HEK293 (cell line): ENCODE measurements at regions not wholly inside any gene's neighbourhood (a gene's known extent, or its start where the extent isn't known, plus 50 kb on each side); places are given as distances from the start of the nearest gene placed in this dataset.

Experiments
- CTCF ChIA-PET: fragments of 350-600 bp; formaldehyde crosslinking; extraction: SDS; loops from one replicate; lab custom pipeline; 2021; ENCODE audit warnings: antibody characterized with exemption; lab: Yijun Ruan, JAX
- POLR2A ChIA-PET: fragments of 300-600 bp; formaldehyde crosslinking; extraction: SDS; loops from one replicate; lab custom pipeline; 2020; ENCODE audit warnings: antibody characterized with exemption, inconsistent platforms; lab: Yijun Ruan, JAX
- H3K27ac ChIP-seq: fragments of 200-500 bp; sonication (Bioruptor generic); 2 replicates; pipeline ENCODE4 v1.5.1; 2014; ENCODE audit warnings: low read depth, low read length, control low read depth, inconsistent platforms; ENCODE audit errors: extremely low read depth
- H3K36me3 ChIP-seq, 2 experiments: fragments of 200-500 bp in 1 of 2; sonication (Bioruptor generic) in 1 of 2; 1 replicate in 1 of 2; 2 replicates in 1 of 2; pipeline ENCODE4 v1.5.1; 2014 to 2017; ENCODE audit warnings: inconsistent platforms in 2 of 2, low read length in 2 of 2; ENCODE audit not compliant: control insufficient read depth in 2 of 2, insufficient read depth in 1 of 2
- H3K4me1 ChIP-seq: fragments of 200-500 bp; sonication (Bioruptor generic); 2 replicates; pipeline ENCODE4 v1.5.1; 2014; ENCODE audit warnings: mild to moderate bottlenecking, low read length, inconsistent platforms; ENCODE audit not compliant: control insufficient read depth, insufficient read depth
- H3K4me3 ChIP-seq: 2 replicates; pipeline ENCODE4 v1.5.1; 2011; ENCODE audit warnings: low read depth, mild to moderate bottlenecking, control low read depth, low read length, moderate library complexity
- H3K9me3 ChIP-seq: fragments of 200-500 bp; sonication (Bioruptor generic); 2 replicates; pipeline ENCODE4 v1.5.1; 2014; ENCODE audit warnings: low read depth, low read length, inconsistent platforms; ENCODE audit not compliant: control insufficient read depth, insufficient read depth
- GFI1B ChIP-seq: fragments of 450-650 bp; formaldehyde crosslinking; IDR thresholded peaks from 2 replicates; pipeline ENCODE4 v1.5.1; 2016; ENCODE audit warnings: missing biosample characterization, missing genetic modification characterization
- HOXA7 ChIP-seq: sonication (generic); formaldehyde crosslinking; IDR thresholded peaks from 2 replicates; pipeline ENCODE4 v1.8.1; 2022; ENCODE audit warnings: missing genetic modification reagents, borderline replicate concordance
- MYNN ChIP-seq: fragments of 450-650 bp; formaldehyde crosslinking; IDR thresholded peaks from 2 replicates; pipeline ENCODE4 v1.5.1; 2016; ENCODE audit warnings: missing biosample characterization, missing genetic modification characterization, borderline replicate concordance
- OSR2 ChIP-seq: fragments of 450-650 bp; formaldehyde crosslinking; IDR thresholded peaks from 2 replicates; pipeline ENCODE4 v1.5.1; 2016; ENCODE audit warnings: missing biosample characterization, missing genetic modification characterization
- ZBTB8A ChIP-seq: fragments of 450-650 bp; formaldehyde crosslinking; IDR thresholded peaks from 2 replicates; pipeline ENCODE4 v1.5.1; 2016; ENCODE audit warnings: missing biosample characterization, missing genetic modification characterization
- ZNF114 ChIP-seq: fragments of 450-650 bp; formaldehyde crosslinking; IDR thresholded peaks from 2 replicates; pipeline ENCODE4 v1.5.0; 2017; ENCODE audit warnings: missing biosample characterization, missing genetic modification characterization
- ZNF146 ChIP-seq: fragments of 450-650 bp; formaldehyde crosslinking; IDR thresholded peaks from 2 replicates; pipeline ENCODE4 v1.5.1; 2016; ENCODE audit warnings: missing biosample characterization, missing genetic modification characterization
- ZNF148 ChIP-seq: fragments of 450-650 bp; formaldehyde crosslinking; IDR thresholded peaks from 2 replicates; pipeline ENCODE4 v1.5.0; 2017; ENCODE audit warnings: missing biosample characterization, missing genetic modification characterization, borderline replicate concordance
- ZNF214 ChIP-seq: fragments of 450-650 bp; formaldehyde crosslinking; IDR thresholded peaks from 2 replicates; pipeline ENCODE4 v1.5.1; 2017; ENCODE audit warnings: missing biosample characterization, mild to moderate bottlenecking, missing genetic modification characterization, borderline replicate concordance
- ZNF24 ChIP-seq: fragments of 450-650 bp; formaldehyde crosslinking; IDR thresholded peaks from 2 replicates; pipeline ENCODE4 v1.5.1; 2016; ENCODE audit warnings: missing biosample characterization, missing genetic modification characterization
- ZNF280C ChIP-seq: fragments of 450-650 bp; formaldehyde crosslinking; IDR thresholded peaks from 2 replicates; pipeline ENCODE4 v1.5.1; 2016; ENCODE audit warnings: missing biosample characterization, missing genetic modification characterization
- ZNF302 ChIP-seq: fragments of 450-650 bp; formaldehyde crosslinking; IDR thresholded peaks from 2 replicates; pipeline ENCODE4 v1.5.1; 2016; ENCODE audit warnings: missing biosample characterization, missing genetic modification characterization, low read depth
- ZNF341 ChIP-seq: fragments of 450-650 bp; formaldehyde crosslinking; IDR thresholded peaks from 2 replicates; pipeline ENCODE4; 2016; ENCODE audit warnings: low read depth, missing biosample characterization, missing genetic modification characterization
- ZNF404 ChIP-seq: fragments of 450-650 bp; formaldehyde crosslinking; IDR thresholded peaks from 2 replicates; pipeline ENCODE4 v1.5.1; 2017; ENCODE audit warnings: missing biosample characterization, missing genetic modification characterization
- ZNF521 ChIP-seq: fragments of 450-650 bp; formaldehyde crosslinking; IDR thresholded peaks from 2 replicates; pipeline ENCODE4 v1.5.1; 2017; ENCODE audit warnings: missing biosample characterization, mild to moderate bottlenecking, missing genetic modification characterization
- ZNF791 ChIP-seq: fragments of 450-650 bp; formaldehyde crosslinking; IDR thresholded peaks from 2 replicates; pipeline ENCODE4 v1.5.1; 2016; ENCODE audit warnings: missing biosample characterization, missing genetic modification characterization

DNA sequence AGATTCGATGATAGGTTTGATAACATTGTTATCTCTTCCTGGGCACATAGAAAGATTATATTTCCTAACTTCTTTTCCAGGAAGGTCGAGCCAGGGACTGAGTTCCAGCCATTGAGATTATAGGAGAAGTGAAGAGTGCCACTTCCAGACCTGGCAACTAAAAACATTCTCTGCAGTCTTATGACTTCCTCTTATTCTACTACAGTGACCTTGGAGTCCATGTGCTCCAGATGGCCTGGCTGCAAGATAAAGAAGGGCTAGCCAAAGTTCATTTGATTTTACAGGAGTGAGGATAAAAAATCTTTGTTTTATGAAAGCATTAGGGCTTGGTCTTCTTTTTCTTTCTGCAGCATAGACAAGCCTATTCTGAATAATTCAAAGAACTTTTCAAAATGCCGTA, 363.0 kb downstream of the FSIP2 start:
- H3K9me3 ChIP-seq: no peaks in the 10 kb centered on the region
- H3K36me3 ChIP-seq: no peaks in the 10 kb centered on the region
- H3K4me3 ChIP-seq: no peak overlapping the region
- CTCF ChIA-PET: no interaction called here
- TF ChIP-seq ZNF521 (no peak), ZBTB8A (no peak), ZNF302 (tag by site-specific recombination) (no peak), ZNF146 (no peak), ZNF114 (tag by site-specific recombination) (no peak), MYNN (tag by site-specific recombination) (no peak), OSR2 (no peak), ZNF214 (tag by site-specific recombination) (no peak), ZNF791 (tag by site-specific recombination) (no peak), ZNF404 (tag by site-specific recombination) (no peak), HOXA7 (CRISPR knock-in tag) (no peak), ZNF341 (tag by site-specific recombination) (no peak)
- POLR2A ChIA-PET: no interaction called here
- no peaks in the 10 kb centered on the region for H3K4me1 ChIP-seq
- no peak overlapping the region for H3K27ac ChIP-seq

DNA sequence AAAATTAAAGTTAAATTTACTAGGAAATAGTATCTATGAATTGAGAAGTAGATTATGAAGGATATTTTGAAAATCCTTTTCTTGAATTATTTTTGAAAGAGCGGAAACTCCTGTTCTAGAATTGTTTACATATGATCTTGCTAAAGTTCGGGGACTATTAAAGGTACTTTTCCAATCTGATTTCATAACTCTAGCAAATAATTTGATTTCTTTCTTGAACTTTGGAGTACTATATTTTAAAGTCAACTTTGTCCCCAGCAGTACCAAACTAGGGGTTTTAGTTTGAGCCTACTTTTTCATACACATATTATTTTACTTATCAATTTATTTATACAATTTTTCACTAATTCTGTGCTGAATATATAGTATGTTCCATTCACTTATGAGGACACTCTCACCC, 364.7 kb downstream of the FSIP2 start:
- H3K4me3 ChIP-seq: no peak overlapping the region
- CTCF ChIA-PET: no interaction called here

More for the DNA sequence above, 364.7 kb downstream of the FSIP2 start:
- Histone ChIP-seq H3K9me3 (no peaks in the 10 kb centered on the region), H3K27ac (no peak overlapping the region), H3K4me1 (no peaks in the 10 kb centered on the region), H3K36me3 (no peaks in the 10 kb centered on the region)
- no peak for TF ChIP-seq GFI1B
- TF ChIP-seq ZNF280C (tag by site-specific recombination): no peak
- TF ChIP-seq ZNF148: no peak
- TF ChIP-seq ZNF24 (tag by site-specific recombination): no peak
- POLR2A ChIA-PET: no interaction called here
